Endothelial cell (in vitro differentiated cells): ENCODE measurements at regions not wholly inside any gene's neighbourhood (a gene's known extent, or its start where the extent isn't known, plus 50 kb on each side); places are given as distances from the start of the nearest gene placed in this dataset.

Experiments used
- DNase-seq: peaks from one replicate; pipeline ENCODE4 v3.0.0; 2021; ENCODE audit warnings: low spot score
- H3K27ac Mint-ChIP-seq: one replicate; pipeline ENCODE4 v1.8.0; 2021; ENCODE audit warnings: mixed read lengths, inconsistent platforms; ENCODE audit not compliant: unreplicated experiment
- H3K27me3 Mint-ChIP-seq: one replicate; pipeline ENCODE4 v1.8.0; 2021; ENCODE audit warnings: mild to moderate bottlenecking, moderate library complexity, mixed read lengths, inconsistent platforms; ENCODE audit not compliant: unreplicated experiment
- H3K36me3 Mint-ChIP-seq: one replicate; pipeline ENCODE4 v1.8.0; 2021; ENCODE audit warnings: mild to moderate bottlenecking, low read depth, mixed read lengths, inconsistent platforms; ENCODE audit not compliant: unreplicated experiment
- H3K4me1 Mint-ChIP-seq: one replicate; pipeline ENCODE4 v1.8.0; 2021; ENCODE audit warnings: mild to moderate bottlenecking, mixed read lengths, inconsistent platforms; ENCODE audit not compliant: unreplicated experiment
- H3K4me3 Mint-ChIP-seq: one replicate; pipeline ENCODE4 v1.8.0; 2021; ENCODE audit warnings: mild to moderate bottlenecking, mixed read lengths, inconsistent platforms; ENCODE audit not compliant: unreplicated experiment
- H3K9me3 Mint-ChIP-seq: one replicate; pipeline ENCODE4 v1.8.0; 2021; ENCODE audit warnings: mixed read lengths, inconsistent platforms; ENCODE audit not compliant: unreplicated experiment
- TF ChIP-seq, protein P1 (sequence below): fragments of 200-600 bp; sonication (generic); IDR thresholded peaks from one replicate; pipeline ENCODE4 v1.5.0; 2021; ENCODE audit warnings: antibody characterized with exemption; ENCODE audit not compliant: unreplicated experiment

DNA sequence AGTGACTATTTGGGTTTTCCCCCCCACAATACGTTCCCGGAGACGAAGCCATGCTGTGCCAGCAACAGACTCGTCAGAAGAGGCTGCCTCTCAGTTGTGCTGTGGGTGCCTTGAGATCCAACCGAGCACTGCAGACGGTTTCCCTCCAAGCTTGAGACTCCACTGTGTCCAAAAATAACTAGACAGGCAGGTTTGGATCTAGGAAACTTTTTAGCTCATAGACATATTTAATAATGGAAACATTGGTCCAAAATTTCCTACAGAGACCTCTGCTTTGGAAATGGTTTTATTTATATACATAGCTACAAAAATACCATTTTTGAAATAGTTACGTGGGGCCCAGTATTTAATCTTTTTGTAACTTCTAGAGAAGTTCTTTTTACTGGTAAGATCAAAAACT, 63.1 kb upstream of the SPATS2L start:
- H3K4me1 Mint-ChIP-seq = peaks cover 7% of the 10 kb centered on the region
- DNase-seq = no peak
- no peaks in the 10 kb centered on the region for H3K36me3 Mint-ChIP-seq
- no peak overlapping the region for H3K27ac Mint-ChIP-seq
- H3K27me3 Mint-ChIP-seq = no peaks in the 10 kb centered on the region
- TF ChIP-seq, protein P1, sequence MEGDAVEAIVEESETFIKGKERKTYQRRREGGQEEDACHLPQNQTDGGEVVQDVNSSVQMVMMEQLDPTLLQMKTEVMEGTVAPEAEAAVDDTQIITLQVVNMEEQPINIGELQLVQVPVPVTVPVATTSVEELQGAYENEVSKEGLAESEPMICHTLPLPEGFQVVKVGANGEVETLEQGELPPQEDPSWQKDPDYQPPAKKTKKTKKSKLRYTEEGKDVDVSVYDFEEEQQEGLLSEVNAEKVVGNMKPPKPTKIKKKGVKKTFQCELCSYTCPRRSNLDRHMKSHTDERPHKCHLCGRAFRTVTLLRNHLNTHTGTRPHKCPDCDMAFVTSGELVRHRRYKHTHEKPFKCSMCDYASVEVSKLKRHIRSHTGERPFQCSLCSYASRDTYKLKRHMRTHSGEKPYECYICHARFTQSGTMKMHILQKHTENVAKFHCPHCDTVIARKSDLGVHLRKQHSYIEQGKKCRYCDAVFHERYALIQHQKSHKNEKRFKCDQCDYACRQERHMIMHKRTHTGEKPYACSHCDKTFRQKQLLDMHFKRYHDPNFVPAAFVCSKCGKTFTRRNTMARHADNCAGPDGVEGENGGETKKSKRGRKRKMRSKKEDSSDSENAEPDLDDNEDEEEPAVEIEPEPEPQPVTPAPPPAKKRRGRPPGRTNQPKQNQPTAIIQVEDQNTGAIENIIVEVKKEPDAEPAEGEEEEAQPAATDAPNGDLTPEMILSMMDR = no peak
- no peak overlapping the region for H3K4me3 Mint-ChIP-seq
- H3K9me3 Mint-ChIP-seq = no peaks in the 10 kb centered on the region

DNA sequence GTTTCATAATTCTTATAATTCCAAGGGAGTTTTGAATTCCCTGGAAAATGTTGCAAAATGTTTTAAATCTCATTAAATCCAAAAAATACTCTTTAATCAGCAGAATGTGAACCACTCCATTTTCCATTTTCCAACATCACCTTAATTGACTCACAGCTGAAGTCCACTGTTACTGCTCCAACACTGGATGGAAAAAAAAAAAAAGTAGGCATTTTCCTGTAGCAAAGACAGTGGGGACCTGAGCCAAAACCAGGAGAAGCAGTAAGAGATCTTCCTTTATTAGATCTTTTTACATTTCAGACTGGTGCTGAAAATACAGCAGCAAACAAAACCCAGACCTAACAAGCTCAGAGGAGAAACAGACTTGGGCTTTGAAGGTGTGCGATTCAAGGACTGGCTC, 62.4 kb upstream of the SPATS2L start:
- no peaks in the 10 kb centered on the region for H3K9me3 Mint-ChIP-seq
- DNase-seq = no peak
- no peaks in the 10 kb centered on the region for H3K36me3 Mint-ChIP-seq
- H3K4me3 Mint-ChIP-seq = no peak overlapping the region
- peaks cover 1% of the 10 kb centered on the region for H3K27me3 Mint-ChIP-seq
- H3K27ac Mint-ChIP-seq = no peak overlapping the region
- H3K4me1 Mint-ChIP-seq = peaks cover 6% of the 10 kb centered on the region
- TF ChIP-seq, protein P1 = no peak

DNA sequence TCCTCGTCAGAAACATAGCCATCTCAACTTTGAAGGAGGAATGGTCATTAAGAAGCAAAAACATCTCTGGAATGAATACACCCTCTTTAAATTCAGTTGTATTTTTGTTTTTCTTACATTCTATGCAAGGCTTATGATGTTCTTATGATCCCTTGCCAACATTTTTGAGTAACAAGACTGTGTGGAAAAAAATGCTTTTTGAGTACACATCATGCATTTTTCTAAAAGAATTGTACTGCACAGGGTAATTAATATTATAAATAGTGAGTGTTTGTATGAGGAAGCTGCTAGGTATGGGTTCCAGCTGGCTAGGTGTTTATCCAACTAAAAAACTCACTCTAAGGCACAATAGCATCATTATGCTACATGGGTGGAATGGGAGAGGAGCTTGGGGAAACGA, 59.0 kb upstream of the SPATS2L start:
- H3K27ac Mint-ChIP-seq = no peak overlapping the region
- no peak for DNase-seq
- H3K9me3 Mint-ChIP-seq = no peaks in the 10 kb centered on the region
- TF ChIP-seq, protein P1 = no peak
- peaks cover 4% of the 10 kb centered on the region for H3K27me3 Mint-ChIP-seq
- peaks cover 3% of the 10 kb centered on the region for H3K4me1 Mint-ChIP-seq
- H3K36me3 Mint-ChIP-seq = no peaks in the 10 kb centered on the region
- H3K4me3 Mint-ChIP-seq = no peak overlapping the region

GRCh38 chr2:200252265-200253067, 54.0 kb upstream of the SPATS2L start:
- TF ChIP-seq, protein P1 = no peak
- H3K27ac Mint-ChIP-seq = no peak overlapping the region
- peaks cover 5% of the 10 kb centered on the region for H3K27me3 Mint-ChIP-seq
- H3K9me3 Mint-ChIP-seq = no peaks in the 10 kb centered on the region
- H3K4me3 Mint-ChIP-seq = no peak overlapping the region
- no peak for DNase-seq
- H3K36me3 Mint-ChIP-seq = no peaks in the 10 kb centered on the region
- H3K4me1 Mint-ChIP-seq = peaks cover 7% of the 10 kb centered on the region

DNA sequence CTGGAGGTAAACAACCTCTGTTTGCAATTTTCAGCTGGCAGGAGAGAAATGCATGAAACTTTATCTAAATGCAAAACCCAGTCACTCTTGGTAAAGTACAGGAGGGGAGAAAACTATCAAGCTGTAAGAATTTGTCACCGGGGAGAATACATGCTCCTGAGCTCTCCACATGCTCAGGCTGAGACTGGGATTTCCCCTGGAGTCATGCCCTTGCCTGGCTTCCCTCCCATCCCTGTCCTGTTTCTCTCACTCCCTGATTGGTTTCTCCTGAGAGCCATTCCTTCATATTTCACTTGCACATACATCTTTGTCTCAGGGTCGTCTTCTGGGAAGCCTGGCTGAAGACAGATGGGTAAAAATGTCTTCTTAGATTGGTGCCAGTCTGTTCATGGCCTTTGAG, 52.9 kb upstream of the SPATS2L start:
- Mint-ChIP-seq H3K27me3 (peaks cover 4% of the 10 kb centered on the region), H3K4me1 (peaks cover 7% of the 10 kb centered on the region), H3K27ac (no peak overlapping the region), H3K4me3 (no peak overlapping the region), H3K36me3 (no peaks in the 10 kb centered on the region), H3K9me3 (no peaks in the 10 kb centered on the region)
- no peak for DNase-seq
- TF ChIP-seq, protein P1 = no peak
